ENCODE measurements at regions not wholly inside any gene's neighbourhood (a gene's known extent, or its start where the extent isn't known, plus 50 kb on each side); places are given as distances from the start of the nearest gene placed in this dataset.

DNA sequence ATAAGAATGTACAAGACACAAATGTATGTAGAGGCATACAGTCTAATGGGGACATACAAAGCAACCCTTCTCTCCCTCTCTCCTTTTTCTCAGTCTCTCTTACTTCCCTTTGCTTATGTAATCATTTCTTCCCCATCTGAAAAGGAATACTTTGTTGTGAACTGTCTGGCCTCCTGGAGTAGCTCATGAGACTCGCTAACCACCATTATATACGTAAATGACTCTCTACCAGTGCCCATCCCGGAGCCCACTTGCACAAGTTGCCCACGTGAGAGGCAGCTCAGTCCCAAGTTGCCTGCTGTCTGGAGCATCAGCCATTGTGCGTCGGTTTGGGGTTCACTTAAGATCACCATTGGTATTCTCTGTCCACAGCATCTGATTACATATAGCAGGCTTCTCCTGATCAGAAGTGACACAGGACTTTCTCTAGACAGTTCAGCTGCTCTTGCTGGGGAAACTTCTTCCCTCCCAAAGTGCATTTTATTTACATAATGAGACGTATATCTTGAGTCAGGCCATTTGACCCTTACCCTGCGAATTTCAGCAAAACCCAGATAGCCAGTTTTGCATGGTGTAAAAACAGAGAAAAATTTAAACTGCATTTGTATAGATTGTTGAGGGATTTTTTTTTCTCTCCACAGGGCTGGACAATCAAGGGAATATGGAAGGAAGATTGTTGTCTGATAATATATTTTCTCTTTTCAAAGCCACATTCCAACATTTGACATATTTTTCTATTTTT lies 220.7 kb upstream of the EGLN3 start:
- TF ChIP-seq CTCF (IDR thresholded peaks at IDR 0.05): no peak

DNA sequence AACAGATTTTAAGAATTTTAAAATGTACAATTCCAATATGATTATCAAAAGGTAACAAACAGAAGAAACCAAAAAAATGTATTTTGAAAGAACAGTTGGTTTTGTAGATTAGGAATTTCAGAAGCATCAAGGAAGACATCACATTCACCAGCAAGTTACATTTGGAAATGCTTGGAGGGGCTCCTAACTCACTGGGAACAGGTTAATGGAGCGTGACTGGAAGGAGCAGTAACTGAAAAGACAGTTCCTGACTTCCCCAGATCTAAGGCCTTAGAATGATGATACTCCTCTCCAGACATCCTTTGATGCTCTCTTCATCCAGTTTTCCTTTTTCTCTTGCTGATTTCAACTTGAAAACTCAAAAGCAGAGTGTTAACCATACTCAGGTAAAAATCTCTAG lies 220.0 kb upstream of the EGLN3 start:
- no peak for TF ChIP-seq CTCF (IDR thresholded peaks at IDR 0.05)

- no peak for TF ChIP-seq CTCF (IDR thresholded peaks at IDR 0.05)
These were observed 218.7 kb upstream of the EGLN3 start for GRCh38 chr14:34169561-34169960.

DNA sequence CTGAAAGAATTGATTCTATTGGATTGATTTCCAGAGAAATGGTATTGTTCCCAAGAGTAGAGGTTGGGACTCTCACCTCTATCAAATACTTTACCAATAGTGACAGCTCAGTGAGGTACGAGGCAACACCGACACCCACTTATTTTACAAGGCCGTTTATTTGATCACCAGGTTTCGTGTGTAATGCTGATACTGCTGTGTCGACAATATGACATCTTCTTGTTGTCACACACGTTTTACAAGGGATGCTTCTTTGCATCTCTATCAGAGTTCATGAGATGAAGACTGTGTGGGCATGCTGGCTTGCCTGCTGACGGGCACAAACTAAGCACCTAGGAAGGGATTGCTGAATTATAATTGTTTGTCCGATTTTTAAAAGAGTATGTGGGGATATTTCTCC lies 217.8 kb upstream of the EGLN3 start:
- TF ChIP-seq CTCF (IDR thresholded peaks at IDR 0.05): no peak

DNA sequence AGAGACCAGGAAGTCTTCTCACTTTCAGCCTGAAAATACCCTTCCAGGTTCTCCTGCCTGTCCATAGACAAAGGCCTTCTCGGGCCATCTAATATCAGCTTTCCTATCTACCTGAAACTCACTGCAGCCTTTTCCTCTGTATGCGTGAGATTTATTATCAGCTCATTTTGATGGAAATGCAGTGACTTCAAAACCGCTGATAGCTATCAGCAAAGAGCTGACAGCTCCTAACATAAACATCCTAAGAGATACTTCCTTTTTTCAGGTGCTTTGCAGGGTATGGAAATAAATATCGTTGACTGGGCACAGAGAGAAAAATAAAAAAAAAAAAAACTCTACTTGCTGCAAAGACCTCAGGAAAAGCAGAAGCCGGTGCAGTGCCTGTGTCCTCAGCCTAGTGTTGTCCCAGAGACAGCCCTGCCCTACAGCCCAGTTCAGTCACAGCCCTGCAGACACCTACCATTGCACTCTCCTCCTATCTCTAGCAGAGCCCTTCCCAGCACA lies 215.0 kb upstream of the EGLN3 start:
- TF ChIP-seq CTCF (IDR thresholded peaks at IDR 0.05): no peak

GRCh38 chr14:34164162-34164864 lies 213.4 kb upstream of the EGLN3 start:
- TF ChIP-seq CTCF (IDR thresholded peaks at IDR 0.05): no peak

- TF ChIP-seq CTCF (IDR thresholded peaks at IDR 0.05): no peak
These were observed 210.6 kb upstream of the EGLN3 start for GRCh38 chr14:34161351-34162082.
